ENCODE measurements at regions not wholly inside any gene's neighbourhood (a gene's known extent, or its start where the extent isn't known, plus 50 kb on each side); places are given as distances from the start of the nearest gene placed in this dataset.
"Not testable (repeated sequence)": the region's sequence is repeated elsewhere in the genome, so short reads cannot be mapped to it uniquely, and the experiment has no call there.

- DNase-seq (ENCODE audit: low spot score) = no peak
Measured at GRCh38 chr2:88396209-88396608, 56.3 kb downstream of the FOXI3 start.

- no peak for DNase-seq (ENCODE audit: low spot score)
Measured at GRCh38 chr2:88377641-88377991, 74.9 kb downstream of the FOXI3 start.

GRCh38 chr2:88372042-88372441, 80.5 kb downstream of the FOXI3 start:
- no peak for DNase-seq (ENCODE audit: low spot score)

- DNase-seq (ENCODE audit: low spot score) = not testable (repeated sequence)
Measured at GRCh38 chr2:88365408-88365807, 87.1 kb downstream of the FOXI3 start.

DNA sequence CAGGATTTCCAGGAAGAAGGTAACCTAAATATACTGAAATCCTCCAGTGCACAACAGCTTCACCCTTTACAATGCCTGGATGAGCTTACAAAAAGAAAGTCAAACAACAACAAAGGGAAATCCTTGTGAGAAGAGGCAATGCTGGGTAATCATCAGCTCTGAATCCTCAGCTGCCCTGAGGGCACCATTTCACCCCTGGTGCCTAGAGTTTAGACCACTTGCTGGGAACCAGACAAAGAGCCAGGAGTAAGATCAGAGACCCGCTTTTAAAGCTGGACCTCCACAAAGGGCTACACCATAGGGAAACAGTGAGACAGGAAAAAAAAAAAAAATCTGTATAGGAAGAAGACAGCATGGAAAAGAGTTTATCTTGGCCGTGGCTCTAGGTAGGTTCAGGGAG, 97.0 kb downstream of the FOXI3 start:
- no peak for DNase-seq (ENCODE audit: low spot score)

GRCh38 chr2:88351249-88351601, 101.3 kb downstream of the FOXI3 start:
- no peak for DNase-seq (ENCODE audit: low spot score)

- peak; percentile 37 for DNase-seq (ENCODE audit: low spot score)
Measured at GRCh38 chr2:88350331-88351248, 101.9 kb downstream of the FOXI3 start.

GRCh38 chr2:88345842-88346241, 106.7 kb downstream of the FOXI3 start:
- DNase-seq (ENCODE audit: low spot score) = no peak

GRCh38 chr2:88342749-88343148, 109.7 kb downstream of the FOXI3 start:
- no peak for DNase-seq (ENCODE audit: low spot score)

- DNase-seq (ENCODE audit: low spot score) = no peak
Measured at GRCh38 chr2:88334418-88334817, 118.1 kb downstream of the FOXI3 start.

GRCh38 chr2:88331239-88331638, 121.3 kb downstream of the FOXI3 start:
- no peak for DNase-seq (ENCODE audit: low spot score)

DNA sequence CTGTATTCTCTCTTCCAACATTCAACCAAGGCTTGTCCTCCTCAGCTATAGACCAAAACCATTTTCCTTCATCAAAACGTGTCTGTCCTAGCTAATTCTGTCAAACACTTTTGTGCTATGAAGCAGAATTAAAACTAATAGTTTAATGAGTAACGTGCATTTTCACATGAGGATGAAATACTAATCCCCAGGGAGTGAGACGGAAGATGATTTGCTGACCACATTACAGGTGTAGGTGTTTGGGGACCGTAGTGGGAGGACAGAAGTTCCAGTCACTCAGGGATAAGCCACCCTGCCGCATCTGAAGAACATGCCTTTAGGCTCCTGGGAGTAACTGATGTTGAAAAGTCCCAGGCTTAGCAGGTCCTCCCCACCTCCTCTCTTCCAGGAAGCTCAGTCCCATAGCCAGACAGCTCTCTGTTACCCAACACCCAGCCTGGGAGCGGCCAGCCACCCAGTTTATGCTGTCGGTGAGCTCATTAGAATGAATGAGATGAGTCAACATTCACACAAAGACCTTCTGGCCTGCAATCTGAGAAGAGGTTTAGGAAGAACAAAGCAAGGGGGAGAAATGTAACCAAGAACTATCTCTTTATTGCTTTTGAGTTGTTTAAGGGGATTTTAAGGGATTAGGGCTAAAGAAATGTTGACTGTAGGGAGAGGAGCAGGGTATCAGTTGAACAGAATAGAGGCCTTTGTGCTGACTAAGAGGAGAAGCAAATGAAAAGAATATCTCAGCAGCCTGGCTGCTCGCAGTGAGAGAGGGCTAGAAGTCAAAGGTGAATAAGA, 122.5 kb downstream of the FOXI3 start:
- no peak for DNase-seq (ENCODE audit: low spot score)

DNA sequence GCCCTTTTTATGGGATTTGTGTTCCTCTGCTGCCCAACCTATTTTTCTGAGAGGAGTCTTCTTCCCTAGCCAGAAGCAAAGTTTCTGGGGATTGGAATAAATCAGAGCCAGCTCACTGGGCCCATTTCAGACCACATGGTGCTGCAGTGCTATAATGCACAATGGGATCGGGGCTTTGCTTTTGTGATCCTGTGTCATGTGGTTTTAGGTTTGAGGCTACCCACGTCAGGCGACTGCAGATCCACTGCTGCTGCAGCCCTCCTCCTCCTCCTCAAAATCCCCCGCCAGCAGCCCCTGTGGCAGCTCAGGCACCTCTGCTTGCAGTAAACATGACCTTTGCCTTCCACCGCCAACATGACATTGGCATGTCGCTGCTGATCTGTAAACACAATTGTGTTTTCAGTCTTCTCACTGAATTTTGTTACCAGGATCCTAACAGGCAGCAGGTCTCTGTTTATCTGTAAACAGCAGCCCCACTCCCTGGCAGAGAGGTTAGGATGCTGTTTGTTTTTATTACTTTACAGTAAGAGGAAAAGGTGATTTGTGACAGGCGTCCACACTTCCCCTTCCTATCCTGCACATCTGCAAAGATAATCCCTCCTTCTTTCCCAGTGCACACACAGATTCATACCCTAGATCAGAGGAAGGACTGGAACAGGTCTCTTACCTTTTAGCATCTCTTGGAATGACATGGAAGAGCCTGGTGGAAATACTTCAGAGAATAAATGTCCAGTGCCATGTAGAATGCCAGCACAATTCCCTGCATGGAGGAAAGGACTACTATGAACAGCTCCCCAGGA, 130.8 kb downstream of the FOXI3 start:
- DNase-seq (ENCODE audit: low spot score) = no peak

DNA sequence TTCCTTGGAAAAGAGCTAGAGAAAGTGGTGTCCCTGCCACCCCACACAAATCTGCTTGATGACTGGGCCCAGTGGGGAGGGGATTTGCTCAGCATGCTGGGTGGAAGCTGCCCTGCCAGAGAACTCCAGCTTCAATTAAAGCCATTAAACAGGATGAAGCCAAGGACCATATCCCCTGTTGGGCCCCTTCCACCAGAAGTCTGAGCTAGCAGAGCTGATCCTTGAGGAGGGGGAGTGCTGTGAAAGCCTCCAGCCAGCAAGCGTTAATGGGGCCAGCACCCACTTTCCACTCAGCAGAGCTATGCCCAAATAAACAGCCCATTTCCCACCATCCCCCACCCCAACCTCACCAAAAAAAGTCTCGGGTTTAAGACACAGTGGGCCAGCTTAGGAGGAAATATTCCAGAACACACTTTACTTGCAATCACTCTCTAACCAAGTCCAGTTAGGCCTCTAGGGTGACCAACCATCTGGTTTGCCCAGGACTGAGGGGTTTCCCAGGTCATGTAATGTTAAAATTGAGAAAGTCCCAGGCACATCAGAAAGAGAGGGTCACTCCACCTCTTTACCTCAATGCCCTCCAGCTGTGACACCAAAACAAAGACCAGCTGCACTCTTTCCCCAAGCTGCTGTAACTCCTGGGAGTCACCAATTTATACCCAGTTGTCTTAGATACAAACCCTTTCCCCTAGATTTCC, 132.3 kb downstream of the FOXI3 start:
- DNase-seq (ENCODE audit: low spot score) = no peak

DNA sequence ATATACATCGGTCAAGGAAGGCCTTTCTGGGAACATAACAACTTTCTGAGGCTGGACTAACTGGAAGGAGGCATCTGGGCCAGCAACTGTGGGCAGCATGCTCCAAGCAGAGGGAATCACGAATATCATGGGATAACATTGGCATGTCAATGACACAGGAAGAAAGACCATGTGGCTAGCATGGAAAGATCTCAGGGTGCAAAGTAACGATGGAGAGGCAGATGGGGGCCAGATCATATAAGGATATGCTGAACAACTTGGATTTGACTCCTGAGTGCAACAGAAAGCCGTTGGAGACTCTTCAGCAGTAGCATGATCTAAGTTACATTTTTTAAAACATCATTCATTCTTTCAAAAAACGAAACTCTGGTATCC, 133.6 kb downstream of the FOXI3 start:
- no peak for DNase-seq (ENCODE audit: low spot score)

DNA sequence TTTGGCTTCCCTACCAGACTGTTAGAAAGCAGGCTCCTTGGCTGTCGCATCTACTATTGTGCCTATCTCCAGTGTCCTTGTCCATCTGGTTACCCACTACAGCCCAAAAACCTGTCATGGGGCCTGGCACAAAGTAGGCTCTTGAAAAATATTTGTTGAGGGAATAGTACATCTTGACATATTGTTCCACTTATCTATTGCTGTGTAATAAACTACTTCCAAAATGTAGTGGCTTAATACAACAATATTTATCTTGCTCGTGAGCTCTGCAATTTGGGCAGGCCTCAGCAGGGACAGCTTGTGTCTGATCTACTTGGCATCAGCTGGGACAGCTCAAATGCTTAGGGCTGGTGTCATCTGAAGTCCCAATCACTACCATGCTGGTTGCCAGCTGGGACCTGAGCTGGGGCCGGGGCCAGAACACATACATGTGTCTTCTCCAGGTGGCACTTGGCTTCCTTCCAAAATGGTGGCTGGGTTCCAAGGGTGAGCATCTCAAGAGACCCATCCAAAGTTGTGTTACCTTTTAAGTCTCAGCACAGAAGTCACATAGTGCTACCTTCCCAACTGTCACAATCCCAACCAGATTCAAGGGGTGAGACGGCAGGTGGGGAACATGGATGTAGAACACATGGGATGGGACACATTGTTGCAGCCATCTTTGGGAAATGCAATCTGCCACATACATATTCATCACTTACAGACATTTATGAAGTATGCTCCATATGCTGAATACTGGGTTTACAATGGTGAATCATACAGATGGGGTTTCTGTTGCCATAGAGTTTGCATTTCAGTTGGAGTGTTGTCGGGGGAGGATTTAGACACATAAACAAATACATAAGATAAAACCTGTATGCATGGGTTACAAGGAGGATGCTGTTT, 134.2 kb downstream of the FOXI3 start:
- no peak for DNase-seq (ENCODE audit: low spot score)

DNA sequence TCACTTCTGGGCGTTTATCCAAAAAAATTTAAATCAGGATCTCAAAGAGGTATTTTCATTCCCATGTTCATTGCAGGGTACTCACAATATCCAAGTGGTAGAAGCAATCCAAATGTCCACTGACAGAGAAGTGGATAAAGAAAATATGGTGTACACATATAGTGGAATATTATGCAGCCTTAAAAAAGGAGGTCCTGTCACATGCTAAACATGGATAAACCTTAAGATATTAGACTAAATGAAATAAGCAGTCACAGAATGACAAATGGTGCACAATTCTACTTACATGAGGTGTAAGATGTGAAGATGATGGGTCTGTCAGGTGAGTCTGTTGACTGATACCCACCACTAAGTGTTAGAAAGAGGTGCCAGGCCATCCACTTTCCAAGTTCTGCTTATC, 140.6 kb downstream of the THNSL2 start:
- no peak for DNase-seq (ENCODE audit: low spot score)

DNA sequence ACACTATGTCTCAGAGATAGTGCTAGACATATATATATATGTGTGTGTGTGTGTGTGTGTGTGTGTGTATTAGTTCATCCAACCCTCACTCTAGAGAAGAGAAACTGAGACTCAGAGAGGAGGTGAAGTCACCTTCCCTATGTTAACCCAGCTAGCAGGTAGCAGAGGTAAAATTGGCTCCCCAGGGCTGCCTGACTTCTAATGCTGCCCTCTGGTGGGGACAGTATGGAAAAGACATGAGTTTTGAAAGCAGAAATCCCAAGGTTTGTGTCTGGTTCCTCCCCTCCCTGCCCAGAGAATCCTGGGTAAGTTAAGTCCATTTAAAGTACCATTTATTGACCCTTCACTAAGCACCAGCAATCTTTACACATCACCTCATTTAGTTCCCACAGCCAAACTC, 137.7 kb downstream of the THNSL2 start:
- peak; percentile 4 for DNase-seq (ENCODE audit: low spot score)

- DNase-seq (ENCODE audit: low spot score) = no peak
Measured at GRCh38 chr2:88303865-88304264, 133.7 kb downstream of the THNSL2 start.

DNA sequence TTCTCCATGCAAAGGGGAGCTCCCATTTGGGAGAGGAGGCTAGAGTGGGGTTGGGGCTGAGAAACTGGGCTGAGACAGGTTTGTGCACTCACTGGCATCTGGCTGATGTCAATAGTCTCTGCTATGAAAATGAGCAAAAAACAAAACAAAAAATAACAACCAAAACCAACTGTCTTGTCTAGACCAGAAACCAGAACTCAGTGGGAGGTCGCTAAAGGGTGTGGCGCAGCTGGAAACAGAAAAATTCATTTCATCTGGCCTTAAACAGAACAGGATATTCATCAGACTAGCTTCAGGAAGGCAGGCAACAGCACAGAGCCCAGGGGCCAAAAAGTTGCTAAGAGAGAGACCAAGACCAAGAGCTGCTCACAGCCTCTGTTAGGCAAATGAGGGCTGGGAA, 126.1 kb downstream of the THNSL2 start:
- DNase-seq (ENCODE audit: low spot score) = no peak

All from kidney capillary endothelial cell (primary cell).